WTC11 (cell line): ENCODE measurements at regions not wholly inside any gene's neighbourhood (a gene's known extent, or its start where the extent isn't known, plus 50 kb on each side); places are given as distances from the start of the nearest gene placed in this dataset.

Source experiments
- ATAC-seq: fragments of 200-7000 bp; cut with Tn5 transposase; 2 replicates; pipeline ENCODE4 v1.10.0; 2021; ENCODE audit warnings: mild to moderate bottlenecking, moderate library complexity
- CTCF ChIA-PET: fragments of 300-600 bp; sonication (Branson Sonifier 250); formaldehyde crosslinking; loops from one replicate; lab custom pipeline; 2021; ENCODE audit warnings: antibody characterized with exemption; lab: Charles Lee
- POLR2A ChIA-PET: fragments of 350-600 bp; sonication (Branson Sonifier 250); formaldehyde crosslinking; loops from one replicate; lab custom pipeline; 2021; ENCODE audit warnings: antibody characterized with exemption; lab: Charles Lee
- DNase-seq: peaks from one replicate; pipeline ENCODE4 v3.0.0; 2021; ENCODE audit warnings: low spot score
- H3K27ac Mint-ChIP-seq: 2 replicates; pipeline ENCODE4 v1.8.0; 2021; ENCODE audit warnings: mixed read lengths
- H3K27me3 Mint-ChIP-seq: 2 replicates; pipeline ENCODE4 v1.8.0; 2021; ENCODE audit warnings: low read depth, mild to moderate bottlenecking, moderate library complexity, mixed read lengths
- H3K36me3 Mint-ChIP-seq: 2 replicates; pipeline ENCODE4 v1.8.0; 2021; ENCODE audit warnings: mixed read lengths
- H3K4me1 Mint-ChIP-seq: 2 replicates; pipeline ENCODE4 v1.8.0; 2022; ENCODE audit warnings: mixed read lengths
- H3K4me3 Mint-ChIP-seq: 2 replicates; pipeline ENCODE4 v1.8.0; 2021; ENCODE audit warnings: mild to moderate bottlenecking, moderate library complexity, mixed read lengths
- H3K9me3 Mint-ChIP-seq: 2 replicates; pipeline ENCODE4 v1.8.0; 2021; ENCODE audit warnings: mixed read lengths
- AR ChIP-seq: fragments of 250-450 bp; sonication (Bioruptor Pico); IDR thresholded peaks from 2 replicates; pipeline ENCODE4 v1.9.0; 2021; ENCODE audit warnings: mild to moderate bottlenecking
- ARID4B ChIP-seq: sonication (generic); formaldehyde crosslinking; IDR thresholded peaks from 2 replicates; pipeline ENCODE4 v1.8.0; 2023; ENCODE audit warnings: missing genetic modification reagents, mild to moderate bottlenecking, borderline replicate concordance
- CTCF ChIP-seq: fragments of 200-600 bp; IDR thresholded peaks from 2 replicates; pipeline ENCODE4 v1.8.0; 2022; ENCODE audit warnings: antibody characterized with exemption
- E2F4 ChIP-seq: sonication (generic); formaldehyde crosslinking; IDR thresholded peaks from 2 replicates; pipeline ENCODE4 v1.8.1; 2022; ENCODE audit warnings: low read depth, mild to moderate bottlenecking, moderate library complexity, missing genetic modification reagents, borderline replicate concordance
- ELF4 ChIP-seq: sonication (generic); formaldehyde crosslinking; IDR thresholded peaks from 2 replicates; pipeline ENCODE4 v1.8.1; 2022; ENCODE audit warnings: low read depth, mild to moderate bottlenecking, moderate library complexity, missing genetic modification reagents
- FOXJ3 ChIP-seq: sonication (generic); formaldehyde crosslinking; IDR thresholded peaks from 2 replicates; pipeline ENCODE4 v1.9.0; 2021; ENCODE audit warnings: missing genetic modification reagents, mild to moderate bottlenecking, borderline replicate concordance
- FOXK1 ChIP-seq: sonication (generic); formaldehyde crosslinking; IDR thresholded peaks from 2 replicates; pipeline ENCODE4 v1.8.0; 2022; ENCODE audit warnings: mild to moderate bottlenecking, moderate library complexity, missing genetic modification reagents
- MLX ChIP-seq: sonication (generic); formaldehyde crosslinking; IDR thresholded peaks from 2 replicates; pipeline ENCODE4 v1.8.1; 2023; ENCODE audit warnings: mild to moderate bottlenecking, missing genetic modification reagents, moderate library complexity
- MXD4 ChIP-seq: fragments of 250-450 bp; sonication (Bioruptor Pico); IDR thresholded peaks from 2 replicates; pipeline ENCODE4 v1.8.0; 2021; ENCODE audit warnings: mild to moderate bottlenecking, moderate library complexity, borderline replicate concordance
- NFATC4 ChIP-seq: fragments of 250-450 bp; sonication (Bioruptor Pico); IDR thresholded peaks from 2 replicates; pipeline ENCODE4 v1.9.0; 2021; ENCODE audit warnings: mild to moderate bottlenecking
- PRDM15 ChIP-seq: sonication (generic); formaldehyde crosslinking; IDR thresholded peaks from 2 replicates; pipeline ENCODE4 v1.8.0; 2022; ENCODE audit warnings: missing genetic modification reagents
- PRRX2 ChIP-seq: fragments of 250-450 bp; sonication (Bioruptor Pico); IDR thresholded peaks from 2 replicates; pipeline ENCODE4 v1.8.0; 2021; ENCODE audit warnings: mild to moderate bottlenecking
- STAT6 ChIP-seq: sonication (generic); formaldehyde crosslinking; conservative IDR thresholded peaks from 2 replicates; pipeline ENCODE4 v1.8.1; 2023; ENCODE audit warnings: mild to moderate bottlenecking, low read depth, missing genetic modification reagents, moderate library complexity
- ZBTB43 ChIP-seq: sonication (generic); formaldehyde crosslinking; IDR thresholded peaks from 2 replicates; pipeline ENCODE4 v1.8.1; 2023; ENCODE audit warnings: mild to moderate bottlenecking, missing genetic modification reagents
- ZNF671 ChIP-seq: fragments of 250-450 bp; sonication (Bioruptor Pico); IDR thresholded peaks from 2 replicates; pipeline ENCODE4 v1.8.0; 2021; ENCODE audit warnings: mild to moderate bottlenecking
- ZSCAN18 ChIP-seq: fragments of 250-450 bp; sonication (Bioruptor Pico); IDR thresholded peaks from 2 replicates; pipeline ENCODE4 v2.1.2; 2022; ENCODE audit warnings: mild to moderate bottlenecking, moderate library complexity

- TF ChIP-seq ARID4B (CRISPR knock-in tag) (no peak), NFATC4 (CRISPR knock-in tag) (no peak), FOXJ3 (CRISPR knock-in tag) (no peak), MLX (CRISPR knock-in tag) (no peak), PRDM15 (CRISPR knock-in tag) (no peak), MXD4 (CRISPR knock-in tag) (no peak), CTCF (no peak), AR (no peak), ZSCAN18 (CRISPR knock-in tag) (no peak), ZNF671 (CRISPR knock-in tag) (no peak)
These were observed 138.0 kb downstream of the GJA1 start (continued) for GRCh38 chr6:121573481-121573880.

- H3K9me3 Mint-ChIP-seq, result no peaks in the 10 kb centered on the region
- no peak for DNase-seq
- ChIA-PET POLR2A (no interaction called here), CTCF (no interaction called here)
- peaks cover 7% of the 10 kb centered on the region; the same call in 1 of the 2 replicates for H3K4me1 Mint-ChIP-seq
- no peak overlapping the region for H3K27ac Mint-ChIP-seq
- H3K36me3 Mint-ChIP-seq, result no peaks in the 10 kb centered on the region
- H3K4me3 Mint-ChIP-seq, result no peak overlapping the region
- no peak for ATAC-seq
- H3K27me3 Mint-ChIP-seq, result no peaks in the 10 kb centered on the region
- no peak for TF ChIP-seq E2F4 (CRISPR knock-in tag)
- TF ChIP-seq ZBTB43, result no peak
- no peak for TF ChIP-seq STAT6 (CRISPR knock-in tag)
- no peak for TF ChIP-seq ELF4 (CRISPR knock-in tag)
- no peak for TF ChIP-seq FOXK1
- no peak for TF ChIP-seq PRRX2 (CRISPR knock-in tag)
These were observed 142.8 kb downstream of the GJA1 start for GRCh38 chr6:121578216-121578615.
